GM21515 (cell line): ENCODE measurements at regions not wholly inside any gene's neighbourhood (a gene's known extent, or its start where the extent isn't known, plus 50 kb on each side); places are given as distances from the start of the nearest gene placed in this dataset.

Source experiments
- ATAC-seq: cut with Tn5 transposase; IDR thresholded peaks from one replicate; pipeline ENCODE4 v1.9.1; 2021; ENCODE audit not compliant: unreplicated experiment

DNA sequence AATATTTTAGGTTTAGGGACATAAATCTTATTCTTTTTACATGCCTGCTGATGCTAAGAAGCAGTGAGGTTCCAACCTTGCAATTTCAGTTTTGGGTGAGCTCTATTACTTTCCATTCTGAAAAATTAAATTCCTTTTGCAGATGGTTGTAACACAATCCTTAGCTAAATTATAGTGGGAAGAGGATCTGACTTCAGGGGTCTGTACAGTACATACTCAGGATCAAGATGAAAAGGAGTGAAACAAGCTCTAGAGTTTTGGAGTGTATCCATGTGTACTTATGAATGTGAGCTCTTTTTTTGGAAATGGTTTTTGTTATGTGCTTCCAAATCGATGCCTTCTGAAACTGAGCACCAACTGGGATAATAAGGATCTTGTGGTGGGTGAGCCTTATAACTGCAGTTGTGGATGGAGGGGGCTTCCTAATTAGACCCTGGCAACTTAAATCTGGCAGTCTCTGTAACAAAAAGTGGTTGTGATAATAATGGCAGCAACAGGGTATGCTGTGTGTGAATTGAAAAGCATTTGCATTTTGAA lies 218.8 kb upstream of the MAP3K7 start:
- ATAC-seq, result no peak

DNA sequence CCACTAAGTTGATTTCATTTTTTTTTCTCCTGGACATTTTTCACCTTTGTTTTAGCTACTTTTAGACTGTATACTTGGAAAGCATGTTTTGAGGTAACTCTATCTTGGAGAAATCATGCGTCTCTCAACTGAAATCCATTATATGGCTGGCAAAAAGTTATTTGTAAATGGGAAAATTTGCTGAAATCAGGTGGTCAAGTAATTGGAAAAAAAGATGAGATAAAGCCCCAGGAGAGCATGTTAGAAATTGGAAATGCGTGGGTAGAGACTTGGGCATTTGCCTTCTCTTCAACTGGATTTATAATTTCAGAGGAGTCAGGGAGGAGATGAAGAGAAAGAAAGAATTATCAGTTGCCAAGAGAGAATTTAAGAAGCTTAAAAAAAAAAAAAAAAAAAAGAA lies 217.1 kb upstream of the MAP3K7 start:
- ATAC-seq, result no peak

DNA sequence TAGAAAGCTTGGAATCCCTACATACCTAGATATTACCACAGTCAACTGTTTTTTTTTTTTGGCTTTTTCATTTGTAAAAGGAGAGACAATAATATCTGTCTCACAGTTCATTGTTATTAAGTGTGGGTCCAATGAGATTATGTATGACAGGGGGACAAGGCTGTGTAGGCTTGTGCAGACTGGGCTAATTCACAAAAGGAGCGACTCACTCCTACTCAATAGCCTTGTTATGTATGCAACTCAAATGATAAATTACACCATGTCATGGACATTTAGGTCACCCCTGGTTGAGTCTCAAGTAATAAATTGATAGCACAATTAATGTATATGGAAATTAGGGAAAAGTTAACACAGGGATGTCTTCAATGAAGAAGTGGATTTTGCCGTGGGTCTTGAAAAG lies 208.2 kb upstream of the MAP3K7 start:
- no peak for ATAC-seq

DNA sequence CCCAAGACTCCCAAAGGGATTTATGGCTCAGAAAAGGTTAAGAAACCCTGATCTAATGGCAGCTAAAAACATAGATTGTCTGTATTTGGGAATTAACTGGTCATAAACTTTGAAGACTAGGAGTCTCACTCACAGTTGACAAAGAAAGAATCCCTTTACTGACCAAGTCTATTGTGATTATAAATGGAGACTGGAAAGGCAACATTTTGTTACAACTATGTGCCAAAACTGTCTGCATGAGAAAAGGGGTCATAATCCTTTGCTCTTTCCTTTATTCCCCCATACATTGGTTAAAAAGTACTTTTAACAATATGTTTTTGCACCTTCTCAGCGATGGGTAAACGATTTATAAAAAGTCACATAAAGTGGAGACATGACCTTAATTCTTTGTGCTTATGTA lies 206.9 kb upstream of the MAP3K7 start:
- ATAC-seq, result no peak

DNA sequence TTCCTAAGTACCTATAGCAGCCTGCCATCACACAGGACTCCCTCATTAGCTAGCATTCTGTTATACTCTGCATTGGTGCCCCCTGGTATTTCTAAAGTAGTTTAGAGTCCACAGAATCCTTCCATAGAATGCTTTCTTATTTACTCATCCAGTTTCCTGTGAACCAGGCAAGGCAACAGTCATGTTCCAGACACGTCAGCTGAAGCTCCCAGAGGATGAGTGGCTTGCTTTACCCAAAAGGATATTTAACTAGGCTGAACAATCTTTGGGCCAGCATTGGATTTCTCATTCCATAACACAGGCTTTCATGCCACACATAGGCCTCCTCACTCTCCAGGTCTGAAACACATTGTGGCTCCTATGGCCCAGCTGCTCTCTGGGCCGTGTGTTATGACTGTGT lies 203.8 kb upstream of the MAP3K7 start:
- ATAC-seq, result no peak

DNA sequence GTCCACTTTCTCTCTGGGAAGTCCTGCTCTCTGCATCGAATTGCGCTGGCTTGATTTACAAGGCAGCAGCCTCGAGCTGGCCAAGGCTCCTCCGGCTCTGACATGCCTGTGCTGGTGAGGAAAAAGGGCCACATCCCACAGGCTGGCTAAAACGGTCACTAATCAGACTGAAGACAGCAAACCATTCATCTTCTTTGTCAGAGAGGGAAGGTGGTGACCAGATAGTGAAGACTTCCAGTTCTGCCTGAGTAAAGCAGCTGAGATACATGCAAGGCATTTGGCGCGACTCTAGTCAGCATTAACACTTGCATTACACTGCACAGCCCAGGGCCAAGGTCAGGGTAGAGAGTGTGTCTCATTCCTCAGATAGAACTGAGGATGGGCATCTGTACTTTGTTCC lies 203.2 kb upstream of the MAP3K7 start:
- no peak for ATAC-seq

DNA sequence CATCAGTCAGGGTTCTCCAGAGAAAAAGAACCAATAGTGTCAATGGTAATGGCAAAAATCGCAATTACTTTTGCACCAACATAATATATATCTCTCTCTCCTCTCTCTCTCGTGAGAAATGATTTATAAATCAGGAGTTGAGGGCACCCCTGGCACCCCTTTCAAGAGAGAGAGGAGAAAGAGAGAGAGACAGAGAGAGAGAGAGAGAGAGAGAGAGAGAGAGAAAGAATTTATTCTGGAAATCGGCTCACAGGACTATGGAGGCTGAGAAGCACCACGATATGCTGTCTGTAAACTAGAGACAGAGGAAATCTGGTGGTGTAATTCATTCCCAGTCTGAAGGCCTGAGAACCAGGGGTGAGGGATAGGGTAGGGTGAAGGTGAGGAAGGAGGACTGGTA lies 201.9 kb upstream of the MAP3K7 start:
- no peak for ATAC-seq

DNA sequence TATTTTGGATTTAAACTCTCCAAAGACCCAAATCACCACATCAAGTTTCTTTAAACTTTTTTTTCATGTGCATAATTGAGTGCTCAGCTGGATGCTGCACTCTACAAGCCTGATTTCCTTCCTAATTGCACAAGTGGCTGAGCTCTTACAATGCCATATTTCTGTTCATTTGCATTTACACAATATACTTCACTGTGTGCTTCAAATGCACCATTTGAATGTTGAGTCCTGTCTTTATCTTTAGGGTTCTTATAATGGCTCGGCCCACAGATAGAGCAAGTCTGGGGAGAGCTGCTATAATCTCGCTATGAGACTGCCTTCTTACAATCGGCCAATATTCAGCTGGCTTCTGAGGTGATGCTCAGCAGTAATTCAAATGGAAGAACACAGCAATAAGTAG lies 200.6 kb upstream of the MAP3K7 start:
- no peak for ATAC-seq

DNA sequence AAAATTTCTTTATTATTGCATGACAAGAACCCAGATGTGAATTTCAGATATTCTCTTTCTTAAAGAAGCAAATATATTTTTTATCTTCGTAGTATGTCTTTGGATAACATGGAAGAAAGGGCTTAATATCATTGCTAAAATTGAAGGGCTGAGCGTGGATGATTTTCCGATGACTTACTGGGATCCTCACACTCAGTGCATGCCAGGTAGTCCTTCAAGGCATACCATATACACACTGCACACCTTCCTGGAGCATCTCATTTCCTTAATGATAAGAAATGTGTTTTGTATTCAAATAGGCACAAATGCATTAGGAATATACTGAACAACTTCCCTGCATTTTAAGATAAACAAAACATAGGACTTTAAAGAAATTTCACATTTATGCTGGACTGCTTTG lies 193.9 kb upstream of the MAP3K7 start:
- no peak for ATAC-seq

DNA sequence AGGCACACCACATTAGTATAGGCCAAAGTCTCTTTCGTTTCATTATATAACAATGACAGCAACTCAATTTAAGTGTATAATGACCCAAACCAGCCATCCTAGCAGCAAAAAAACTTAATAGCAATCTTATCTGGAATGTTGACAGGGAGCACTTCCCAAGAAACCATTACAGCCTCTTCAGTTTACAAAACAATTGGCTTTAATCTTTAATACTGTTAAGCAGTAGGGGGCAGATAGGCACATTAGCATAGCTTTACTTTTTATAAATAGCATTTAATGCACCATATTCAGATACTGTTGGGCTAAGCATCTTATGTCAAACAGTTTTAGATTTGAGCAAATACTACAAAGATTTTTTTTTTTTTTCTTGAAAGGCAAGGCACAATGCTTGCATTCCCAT lies 193.3 kb upstream of the MAP3K7 start:
- ATAC-seq, result no peak

DNA sequence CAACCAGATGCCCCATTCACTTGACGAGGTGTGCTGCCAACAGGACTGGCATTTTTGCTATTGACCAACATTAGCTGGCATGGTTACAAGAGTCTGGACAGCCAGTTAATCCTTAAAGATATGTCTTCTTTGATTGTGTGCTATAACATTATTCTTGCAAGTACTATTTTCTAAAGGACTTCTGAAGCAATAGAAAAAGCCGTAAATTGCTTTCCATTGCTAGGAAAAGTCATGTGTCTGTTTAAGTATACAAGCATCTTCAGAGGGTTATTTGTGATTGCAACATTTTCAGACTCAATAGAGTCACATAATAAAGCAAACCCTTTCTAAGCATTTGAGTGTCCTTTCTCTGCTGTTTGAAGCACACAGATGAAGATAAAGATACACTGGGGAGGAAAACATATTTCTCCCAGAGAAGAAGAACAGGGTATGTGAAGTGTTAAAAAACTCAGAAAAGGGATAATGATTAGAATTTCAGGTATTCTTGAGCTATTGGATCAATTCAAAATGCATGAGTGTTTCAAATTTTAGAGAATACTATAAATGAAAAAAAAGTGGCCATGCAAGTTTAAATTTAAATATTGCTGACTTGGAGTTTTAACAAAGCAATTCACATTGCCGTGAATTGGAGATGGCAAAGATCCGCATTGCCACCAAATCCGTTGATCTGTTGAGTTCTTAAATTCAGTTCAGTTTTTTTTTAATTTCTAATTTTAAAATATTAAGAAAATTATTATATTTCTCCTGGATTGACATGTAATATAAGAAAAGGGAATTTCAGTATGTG lies 191.7 kb upstream of the MAP3K7 start:
- no peak for ATAC-seq

DNA sequence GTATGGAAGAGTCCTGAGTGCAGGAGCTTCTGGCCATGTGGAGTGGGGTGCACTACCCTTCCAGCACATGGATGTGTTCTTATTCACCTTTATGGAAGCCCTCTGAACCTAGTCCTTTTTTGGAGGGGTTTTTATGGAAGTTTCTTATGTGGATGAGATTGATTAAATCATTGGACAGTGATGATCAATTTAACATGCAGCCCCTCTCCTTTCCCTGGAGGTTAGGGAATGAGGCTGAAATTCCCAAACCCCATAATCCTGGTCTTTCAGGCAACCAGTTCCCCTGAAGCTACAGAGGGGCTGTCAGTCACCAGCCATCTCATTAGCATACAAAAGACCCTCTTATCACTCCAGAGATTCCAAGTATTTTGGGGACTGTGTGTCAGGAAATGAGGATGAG lies 183.9 kb upstream of the MAP3K7 start:
- no peak for ATAC-seq

DNA sequence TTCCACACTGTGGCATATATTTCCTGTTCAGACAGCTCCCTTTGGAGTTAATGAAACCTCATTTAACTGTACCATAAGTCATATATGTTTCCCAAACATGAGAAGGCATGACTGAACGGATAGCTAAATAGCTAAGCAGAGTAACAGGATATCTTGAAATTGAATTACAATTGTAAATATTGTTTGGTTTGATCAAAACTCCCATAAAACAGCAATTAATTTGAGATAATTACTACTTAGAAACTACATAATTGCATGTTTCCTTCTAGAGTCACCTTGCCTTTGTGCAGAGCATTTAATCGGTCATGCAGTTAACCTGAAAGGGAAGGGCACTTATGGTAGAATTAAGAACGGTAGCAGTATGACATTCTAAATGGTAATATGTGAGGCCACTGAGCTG lies 179.0 kb upstream of the MAP3K7 start:
- no peak for ATAC-seq

DNA sequence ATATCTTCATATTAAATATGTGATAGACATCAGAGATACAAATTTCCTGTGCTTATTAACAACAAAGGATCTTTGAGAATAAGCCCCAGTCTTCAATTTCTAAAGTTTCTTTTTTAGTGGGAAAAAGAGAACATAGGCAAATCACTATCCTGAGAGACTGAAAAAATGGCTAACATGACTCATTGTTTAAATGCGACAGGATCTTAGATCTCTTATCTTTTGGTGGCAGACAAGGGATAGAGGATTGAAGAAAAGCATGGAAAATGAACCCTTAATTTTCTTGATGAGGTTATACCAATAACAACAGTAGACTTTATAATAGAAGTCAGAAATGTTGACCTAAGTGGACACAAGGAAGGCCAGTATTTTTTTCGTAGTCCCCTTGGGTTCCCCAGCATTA lies 178.6 kb upstream of the MAP3K7 start:
- no peak for ATAC-seq

DNA sequence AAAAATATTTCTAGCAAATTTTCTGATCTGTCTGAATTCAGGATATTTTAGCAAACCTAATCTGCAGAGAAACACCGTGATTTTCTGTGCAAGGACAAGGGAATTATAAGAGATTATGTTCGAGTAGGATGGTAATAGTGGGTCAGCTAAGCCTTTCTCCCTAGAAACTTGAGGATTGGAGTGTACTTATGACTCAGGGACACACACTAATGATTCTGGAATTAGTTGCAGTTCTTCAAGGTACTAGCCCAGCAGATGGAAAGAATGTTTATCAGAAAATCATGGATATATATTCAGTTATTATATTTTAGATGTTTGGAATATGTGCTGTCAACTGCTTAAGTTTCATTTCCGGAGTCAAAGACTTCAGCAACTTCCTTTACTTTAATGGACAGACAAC lies 177.1 kb upstream of the MAP3K7 start:
- ATAC-seq, result no peak

DNA sequence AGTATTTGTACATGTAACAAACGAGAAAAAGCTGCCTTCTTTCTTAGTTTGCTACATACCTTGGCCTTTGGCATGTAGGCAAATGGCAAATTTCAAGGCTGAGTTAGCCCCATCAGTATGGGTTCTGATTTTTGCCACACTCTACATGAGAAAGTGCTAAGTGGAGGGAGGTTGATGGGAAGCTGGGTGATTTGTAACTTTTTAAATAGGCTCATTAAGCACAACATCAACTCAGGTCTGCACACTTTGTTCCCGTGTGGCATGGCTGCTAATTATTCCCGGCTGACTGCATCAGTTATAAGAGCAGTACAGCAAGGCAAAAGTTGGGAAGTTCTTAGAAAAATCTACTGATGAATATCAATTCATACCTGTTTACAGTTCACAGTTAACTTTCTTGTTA lies 172.8 kb upstream of the MAP3K7 start:
- ATAC-seq, result no peak

DNA sequence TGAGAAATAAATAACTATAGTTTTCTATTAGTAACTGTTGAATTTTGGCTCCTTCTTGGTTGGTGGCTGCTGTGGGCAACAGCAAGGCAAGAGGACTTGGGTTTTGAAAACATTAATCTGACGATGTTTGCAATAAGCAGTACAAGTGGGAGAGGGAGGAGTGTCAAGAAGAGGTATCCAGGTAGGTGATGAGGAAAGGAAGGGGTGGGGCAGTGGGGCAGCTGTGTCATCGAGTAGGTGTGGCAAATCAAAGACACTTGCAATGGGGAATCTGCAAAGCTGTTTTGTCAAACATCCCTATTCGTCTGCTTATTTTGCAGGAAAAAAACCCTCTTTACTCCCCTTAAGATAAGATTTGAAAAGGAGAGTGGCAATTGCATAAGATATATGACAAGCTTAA lies 171.9 kb upstream of the MAP3K7 start:
- no peak for ATAC-seq

DNA sequence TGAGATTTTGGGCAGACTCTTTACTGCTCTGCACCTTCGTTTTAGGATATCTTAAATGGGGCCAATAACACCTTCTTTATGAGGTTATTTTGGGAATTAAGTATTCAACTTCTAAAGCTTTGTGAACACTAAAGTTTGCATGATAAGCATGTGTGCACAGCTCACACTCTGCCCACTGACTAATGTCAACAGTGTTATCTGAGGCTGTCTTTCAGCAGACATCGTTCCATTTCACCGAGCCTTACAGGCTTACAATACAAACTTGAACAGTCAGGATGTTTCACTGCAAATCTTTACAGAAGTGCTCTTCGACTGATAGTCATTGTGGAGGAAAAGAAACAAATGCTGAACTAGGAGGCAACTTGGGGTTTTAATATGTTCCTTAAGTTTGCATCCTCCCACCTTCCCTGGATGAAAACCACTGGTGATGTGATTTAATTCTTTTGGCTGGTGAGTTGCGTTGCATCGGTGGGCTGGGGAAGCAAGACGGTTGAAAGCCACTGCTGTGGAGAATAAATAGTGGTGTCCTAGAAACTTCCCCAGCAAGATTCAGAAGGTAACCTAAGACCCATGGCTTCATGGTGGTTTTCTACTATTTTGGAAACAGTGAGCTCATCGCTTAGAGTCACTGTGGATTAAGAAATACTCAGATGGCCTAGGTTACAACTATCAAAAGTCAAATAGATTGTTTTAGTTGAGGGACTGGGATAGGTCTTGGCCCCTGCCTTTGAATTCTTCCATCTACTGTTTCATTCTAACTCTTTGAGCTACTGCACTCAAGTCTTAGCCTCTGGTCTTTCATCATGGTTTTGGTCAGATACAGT lies 167.2 kb upstream of the MAP3K7 start:
- no peak for ATAC-seq

DNA sequence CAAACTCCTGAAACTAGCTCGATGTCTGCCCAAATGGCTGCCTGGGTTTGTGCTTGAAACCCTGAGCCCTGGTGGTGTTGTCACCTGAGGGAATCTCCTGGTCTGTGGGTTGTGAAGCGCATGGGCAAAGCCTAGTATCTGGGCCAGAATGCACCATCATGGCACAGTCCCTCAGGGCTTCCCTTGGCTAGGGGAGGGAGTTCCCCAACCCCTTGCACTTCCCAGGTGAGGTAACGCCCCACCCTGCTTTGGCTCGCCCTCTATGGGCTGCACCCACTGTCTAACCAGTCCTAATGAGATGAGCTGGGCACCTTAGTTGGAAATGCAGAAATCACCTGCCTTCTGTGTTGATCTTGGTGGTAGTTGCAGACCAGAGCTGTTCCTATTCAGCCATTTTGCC lies 152.9 kb upstream of the MAP3K7 start:
- ATAC-seq, result no peak

DNA sequence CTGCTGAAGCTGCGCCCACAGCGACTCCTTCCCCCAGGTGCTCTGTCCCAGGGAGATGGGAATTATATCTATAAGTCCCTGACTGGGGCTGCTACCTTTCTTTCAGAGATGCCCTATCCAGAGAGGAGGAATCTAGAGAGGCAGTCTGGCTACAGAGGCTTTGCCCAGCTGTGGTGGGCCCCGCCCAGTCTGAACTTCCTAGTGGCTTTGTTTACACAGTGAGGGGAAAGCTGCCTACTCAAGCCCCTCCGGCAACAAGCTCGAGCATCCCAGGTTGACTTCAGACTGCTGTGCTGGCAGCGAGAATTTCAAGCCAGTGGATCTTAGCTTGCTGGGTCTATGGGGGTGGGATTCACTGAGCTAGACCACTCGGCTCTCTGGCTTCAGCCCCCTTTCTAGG lies 152.5 kb upstream of the MAP3K7 start:
- ATAC-seq, result no peak

DNA sequence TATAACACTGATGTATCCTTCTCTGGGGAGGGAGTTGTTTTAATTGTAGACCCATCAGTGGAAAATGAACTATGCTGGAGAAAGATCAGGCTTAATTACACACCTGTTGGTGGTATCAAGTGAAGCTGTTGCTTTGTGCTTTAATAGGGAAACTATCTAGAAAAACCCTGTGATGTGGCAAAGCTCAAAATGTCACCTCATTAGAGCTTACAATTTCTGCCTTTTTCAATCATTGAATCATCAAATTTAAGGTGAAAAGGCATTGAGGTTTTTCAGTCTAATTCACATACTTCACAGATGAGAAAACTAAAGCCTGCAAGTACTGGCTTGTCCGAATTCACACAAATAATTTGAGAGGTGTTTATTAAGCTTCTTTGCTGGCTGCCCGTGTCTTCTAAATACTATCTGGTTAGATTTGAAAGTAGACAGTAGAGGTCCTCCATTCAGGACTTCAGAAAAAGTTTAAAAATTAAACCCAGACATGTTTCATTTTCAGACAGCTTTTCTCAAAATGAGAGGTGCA lies 143.3 kb upstream of the MAP3K7 start:
- peak; percentile 75 for ATAC-seq

DNA sequence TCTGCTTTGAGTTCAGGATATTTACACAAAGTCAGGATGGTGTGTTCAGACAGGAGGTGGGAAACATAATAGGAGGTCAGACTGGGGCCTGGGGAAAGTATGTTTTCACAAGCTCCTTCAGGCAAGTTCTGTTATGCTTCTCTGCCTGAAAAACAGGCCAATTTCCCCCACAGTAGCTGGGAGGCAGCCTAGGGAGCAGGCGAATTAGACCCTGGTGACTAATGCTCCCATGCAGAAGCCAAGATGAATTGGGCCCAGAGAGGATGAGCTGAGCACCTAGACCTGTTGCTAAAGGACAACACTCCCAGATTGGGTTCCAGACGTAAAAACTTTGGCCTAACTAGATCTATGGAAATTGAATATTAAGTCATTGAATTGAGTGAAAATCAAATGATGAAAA lies 142.2 kb upstream of the MAP3K7 start:
- no peak for ATAC-seq
